A549 (cell line): ENCODE measurements at regions not wholly inside any gene's neighbourhood (a gene's known extent, or its start where the extent isn't known, plus 50 kb on each side); places are given as distances from the start of the nearest gene placed in this dataset.
"Not testable (repeated sequence)": the region's sequence is repeated elsewhere in the genome, so short reads cannot be mapped to it uniquely, and the experiment has no call there.

Source experiments
- ATAC-seq, 2 experiments: fragments of 200-7000 bp in 1 of 2; fragments of >200 bp in 1 of 2; cut with Nextera tagmentation in 1 of 2; cut with Tn5 transposase in 1 of 2; 3 replicates each; pipeline versions ENCODE4 v1.8.0 to v1.9.1; 2018 to 2020; ENCODE audit warnings: mild to moderate bottlenecking in 1 of 2, moderate library complexity in 1 of 2
- CTCF ChIA-PET: fragments of 300-600 bp; sonication (Branson Sonifier 250); formaldehyde crosslinking; extraction: SDS; loops from one replicate; lab custom pipeline; 2021; ENCODE audit warnings: antibody characterized with exemption, inconsistent platforms; lab: Yijun Ruan, JAX
- POLR2A ChIA-PET: fragments of 350-600 bp; formaldehyde crosslinking; extraction: SDS; loops from one replicate; lab custom pipeline; 2021; ENCODE audit warnings: antibody characterized with exemption, inconsistent platforms; lab: Yijun Ruan, JAX
- DNase-seq, 2 experiments: peaks; one replicate each; pipeline versions ENCODE4 v3.0.0 to v3.0.0-alpha.2; 2011 to 2016; ENCODE audit warnings: low read depth in 1 of 2, low spot score in 1 of 2
- FAIRE-seq: peaks from 2 replicates; lab custom pipeline; 2011; peaks lifted over from hg19 to GRCh38; lab: Jason Lieb, UNC
- H3K27ac ChIP-seq, 2 experiments: fragments of >200 bp; sonication (Bioruptor Twin); formaldehyde crosslinking; 3 replicates each; pipeline ENCODE4 v1.5.1; 2016 to 2017
- H3K4me1 ChIP-seq: fragments of >200 bp; sonication (Bioruptor Twin); formaldehyde crosslinking; 3 replicates; pipeline ENCODE4 v1.6.1; 2016
- H3K4me2 ChIP-seq: fragments of >200 bp; sonication (Bioruptor Twin); formaldehyde crosslinking; 3 replicates; pipeline ENCODE4 v1.6.1; 2016
- H3K4me3 ChIP-seq: fragments of >200 bp; sonication (Bioruptor Twin); formaldehyde crosslinking; 3 replicates; pipeline ENCODE4 v1.5.1; 2016
- H3K9me3 ChIP-seq: fragments of >200 bp; sonication (Bioruptor Twin); formaldehyde crosslinking; 3 replicates; pipeline ENCODE4 v1.6.1; 2016
- BHLHE40 ChIP-seq: IDR thresholded peaks from 2 replicates; pipeline ENCODE4 v1.6.1; 2012; ENCODE audit warnings: low read depth, low read length, inconsistent platforms
- EHMT2 ChIP-seq: fragments of 200-600 bp; sonication (generic); IDR thresholded peaks from 2 replicates; pipeline ENCODE4 v1.6.1; 2016; ENCODE audit warnings: antibody characterized with exemption, low read depth, mild to moderate bottlenecking, moderate library complexity
- ESRRA ChIP-seq: fragments of 150-350 bp; IDR thresholded peaks from 2 replicates; pipeline ENCODE4 v1.6.1; 2014; ENCODE audit warnings: mild to moderate bottlenecking, low read length, borderline replicate concordance
- FOXS1 ChIP-seq: fragments of 250-450 bp; sonication (Bioruptor Pico); IDR thresholded peaks from 2 replicates; pipeline ENCODE4 v1.5.0; 2020; ENCODE audit warnings: mild to moderate bottlenecking, moderate library complexity
- HEYL ChIP-seq: fragments of 250-450 bp; sonication (Bioruptor Pico); IDR thresholded peaks from 2 replicates; pipeline ENCODE4 v1.8.0; 2021; ENCODE audit warnings: mild to moderate bottlenecking, moderate library complexity
- HOXA7 ChIP-seq: fragments of 250-450 bp; sonication (Bioruptor Pico); IDR thresholded peaks from 2 replicates; pipeline ENCODE4 v1.5.0; 2020; ENCODE audit warnings: mild to moderate bottlenecking, moderate library complexity
- KDM1A ChIP-seq: fragments of 200-600 bp; sonication (generic); IDR thresholded peaks from 2 replicates; pipeline ENCODE4 v1.6.1; 2016; ENCODE audit warnings: low read depth, mild to moderate bottlenecking
- MAFK ChIP-seq: fragments of 450-650 bp; IDR thresholded peaks from 2 replicates; pipeline ENCODE4 v1.6.1; 2014; ENCODE audit not compliant: partially characterized antibody
- MAZ ChIP-seq: fragments of 150-350 bp; IDR thresholded peaks from 2 replicates; pipeline ENCODE4 v1.6.1; 2014; ENCODE audit warnings: antibody characterized with exemption, low read depth, low read length, borderline replicate concordance
- NFE2L2 ChIP-seq: fragments of 150-350 bp; conservative IDR thresholded peaks from 2 replicates; pipeline ENCODE4 v1.6.1; 2014; ENCODE audit warnings: low read length
- PHF8 ChIP-seq: fragments of 200-600 bp; sonication (generic); IDR thresholded peaks from 2 replicates; pipeline ENCODE4 v1.6.1; 2016; ENCODE audit warnings: low read depth, mild to moderate bottlenecking, antibody characterized with exemption, moderate library complexity, borderline replicate concordance
- POLR2AphosphoS2 ChIP-seq: conservative IDR thresholded peaks from 2 replicates; pipeline ENCODE4 v1.6.1; 2012; ENCODE audit warnings: low read length, improper control_type of control experiment, inconsistent platforms
- RAD21 ChIP-seq, 2 experiments: fragments of >200 bp in 1 of 2; sonication (Bioruptor Twin) in 1 of 2; formaldehyde crosslinking in 1 of 2; IDR thresholded peaks in 1 of 2; conservative IDR thresholded peaks in 1 of 2; 2 replicates in 1 of 2; 3 replicates in 1 of 2; pipeline ENCODE4 v1.6.1; 2012 to 2018; ENCODE audit warnings: inconsistent platforms in 1 of 2
- SREBF2 ChIP-seq: fragments of 450-650 bp; IDR thresholded peaks from 2 replicates; pipeline ENCODE4 v1.6.1; 2014; ENCODE audit warnings: mild to moderate bottlenecking, moderate library complexity
- WGBS: methylation state at CpG from one replicate; pipeline ENCODE4 v1.1.6; 2017; ENCODE audit errors: missing lambda C conversion rate; 5-methylcytosine and 5-hydroxymethylcytosine counted together
- TF ChIP-seq, protein P1 (sequence below): fragments of 200-600 bp; sonication (generic); IDR thresholded peaks from 2 replicates; pipeline ENCODE4 v1.6.1; 2016; ENCODE audit warnings: antibody characterized with exemption, mild to moderate bottlenecking, moderate library complexity
- TF ChIP-seq, protein P2 (sequence below): fragments of 150-350 bp; IDR thresholded peaks from 2 replicates; pipeline ENCODE4 v1.6.1; 2014; ENCODE audit warnings: low read depth, mild to moderate bottlenecking, low read length
- TF ChIP-seq, protein P3 (sequence below): IDR thresholded peaks from 2 replicates; pipeline ENCODE4 v1.6.1; 2012
- TF ChIP-seq, protein P4 (sequence below): IDR thresholded peaks from 2 replicates; pipeline ENCODE4 v1.6.1; 2012; ENCODE audit warnings: low read depth, borderline replicate concordance

DNA sequence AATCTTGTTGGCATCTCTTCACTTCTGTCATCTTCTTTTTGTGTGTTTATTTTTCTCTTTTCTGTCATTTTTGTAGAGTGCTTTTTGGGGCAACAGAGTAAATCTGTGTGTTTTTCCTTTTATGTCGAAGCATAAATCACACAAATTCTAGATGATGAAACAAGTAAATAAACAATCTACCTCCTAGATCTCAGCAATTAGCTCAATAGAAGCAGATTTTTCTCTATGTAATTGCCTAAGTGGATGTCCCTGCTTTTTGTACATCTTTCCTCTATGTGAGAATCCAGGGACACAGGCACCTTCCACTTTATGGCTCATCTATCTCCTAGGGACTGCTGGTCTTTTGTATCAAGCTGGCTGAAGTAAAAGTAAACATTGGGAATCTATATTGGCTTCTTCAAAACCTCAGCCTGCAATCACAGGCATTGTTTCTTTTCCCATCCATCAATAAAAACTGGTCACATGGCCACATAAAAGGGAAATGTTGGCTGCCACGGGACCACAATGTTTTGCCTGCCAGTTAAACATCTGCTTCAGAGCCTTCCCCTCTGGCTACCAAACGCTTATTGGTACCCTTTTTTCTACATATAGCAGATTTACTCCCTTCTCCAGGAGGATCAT lies 323.8 kb downstream of the LMO7 start:
- no peak for DNase-seq
- peaks cover 4% of the 10 kb centered on the region; the same call in 1 of the 3 replicates for H3K4me1 ChIP-seq
- H3K9me3 ChIP-seq: no peaks in the 10 kb centered on the region
- no peak for FAIRE-seq
- H3K4me3 ChIP-seq: no peak overlapping the region
- CTCF ChIA-PET: no interaction called here
- POLR2A ChIA-PET: no interaction called here
- ATAC-seq: no peak
- no peak overlapping the region for H3K27ac ChIP-seq
- TF ChIP-seq KDM1A: no peak
- no peak for TF ChIP-seq NFE2L2
- WGBS: 38% methylated on average over 3 of the region's 3 CpGs
- H3K4me2 ChIP-seq: no peak overlapping the region

DNA sequence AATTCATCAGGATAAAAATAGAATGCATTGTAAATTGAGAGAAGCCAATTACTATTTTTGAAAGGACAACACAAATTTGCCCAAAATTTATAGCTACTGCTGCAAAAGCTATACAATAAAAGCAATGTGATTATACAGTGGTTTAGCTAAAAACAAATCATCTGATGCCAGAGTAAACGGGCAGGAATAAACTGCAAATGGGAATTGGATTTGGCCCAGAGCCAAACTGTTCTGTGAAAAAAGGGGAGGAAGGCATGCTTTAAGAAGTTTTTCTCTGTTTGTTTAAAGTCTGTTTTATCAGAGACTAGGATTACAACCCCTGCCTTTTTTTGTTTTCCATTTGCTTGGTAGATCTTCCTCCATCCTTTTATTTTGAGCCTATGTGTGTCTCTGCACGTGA lies 317.5 kb downstream of the LMO7 start:
- ATAC-seq, POLR2A ChIA-PET, DNase-seq, H3K4me2 ChIP-seq, FAIRE-seq, H3K27ac ChIP-seq, H3K4me3 ChIP-seq, CTCF ChIA-PET, H3K4me1 ChIP-seq, H3K9me3 ChIP-seq: not testable (repeated sequence)
- WGBS: 54% methylated on average over 2 of the region's 2 CpGs

DNA sequence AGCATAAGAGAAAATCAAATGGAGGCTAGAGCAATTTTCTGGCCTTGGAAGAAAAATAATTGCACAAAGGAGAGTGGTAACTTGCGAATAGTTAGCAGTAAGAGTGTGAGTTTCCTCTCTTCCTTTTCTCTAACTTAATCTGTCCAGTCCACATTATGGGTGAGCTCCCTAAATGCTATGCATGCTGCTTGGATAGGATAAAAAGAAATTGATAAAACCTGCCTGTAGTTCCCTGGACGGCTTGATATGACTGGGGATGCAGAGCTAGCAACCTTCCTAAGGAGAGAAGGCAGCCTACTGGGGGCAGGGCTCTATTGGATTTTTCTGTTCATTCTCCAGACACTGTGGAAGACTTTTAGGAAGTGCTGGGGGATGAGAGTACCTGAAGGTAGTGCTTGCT lies 311.3 kb downstream of the LMO7 start:
- WGBS: 70% methylated on average over 2 of the region's 2 CpGs
- FAIRE-seq: no peak
- no peak overlapping the region for H3K27ac ChIP-seq
- H3K4me2 ChIP-seq: no peak overlapping the region
- TF ChIP-seq, protein P1, sequence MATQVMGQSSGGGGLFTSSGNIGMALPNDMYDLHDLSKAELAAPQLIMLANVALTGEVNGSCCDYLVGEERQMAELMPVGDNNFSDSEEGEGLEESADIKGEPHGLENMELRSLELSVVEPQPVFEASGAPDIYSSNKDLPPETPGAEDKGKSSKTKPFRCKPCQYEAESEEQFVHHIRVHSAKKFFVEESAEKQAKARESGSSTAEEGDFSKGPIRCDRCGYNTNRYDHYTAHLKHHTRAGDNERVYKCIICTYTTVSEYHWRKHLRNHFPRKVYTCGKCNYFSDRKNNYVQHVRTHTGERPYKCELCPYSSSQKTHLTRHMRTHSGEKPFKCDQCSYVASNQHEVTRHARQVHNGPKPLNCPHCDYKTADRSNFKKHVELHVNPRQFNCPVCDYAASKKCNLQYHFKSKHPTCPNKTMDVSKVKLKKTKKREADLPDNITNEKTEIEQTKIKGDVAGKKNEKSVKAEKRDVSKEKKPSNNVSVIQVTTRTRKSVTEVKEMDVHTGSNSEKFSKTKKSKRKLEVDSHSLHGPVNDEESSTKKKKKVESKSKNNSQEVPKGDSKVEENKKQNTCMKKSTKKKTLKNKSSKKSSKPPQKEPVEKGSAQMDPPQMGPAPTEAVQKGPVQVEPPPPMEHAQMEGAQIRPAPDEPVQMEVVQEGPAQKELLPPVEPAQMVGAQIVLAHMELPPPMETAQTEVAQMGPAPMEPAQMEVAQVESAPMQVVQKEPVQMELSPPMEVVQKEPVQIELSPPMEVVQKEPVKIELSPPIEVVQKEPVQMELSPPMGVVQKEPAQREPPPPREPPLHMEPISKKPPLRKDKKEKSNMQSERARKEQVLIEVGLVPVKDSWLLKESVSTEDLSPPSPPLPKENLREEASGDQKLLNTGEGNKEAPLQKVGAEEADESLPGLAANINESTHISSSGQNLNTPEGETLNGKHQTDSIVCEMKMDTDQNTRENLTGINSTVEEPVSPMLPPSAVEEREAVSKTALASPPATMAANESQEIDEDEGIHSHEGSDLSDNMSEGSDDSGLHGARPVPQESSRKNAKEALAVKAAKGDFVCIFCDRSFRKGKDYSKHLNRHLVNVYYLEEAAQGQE: no peak
- no peak for TF ChIP-seq POLR2AphosphoS2
- TF ChIP-seq, protein P2, sequence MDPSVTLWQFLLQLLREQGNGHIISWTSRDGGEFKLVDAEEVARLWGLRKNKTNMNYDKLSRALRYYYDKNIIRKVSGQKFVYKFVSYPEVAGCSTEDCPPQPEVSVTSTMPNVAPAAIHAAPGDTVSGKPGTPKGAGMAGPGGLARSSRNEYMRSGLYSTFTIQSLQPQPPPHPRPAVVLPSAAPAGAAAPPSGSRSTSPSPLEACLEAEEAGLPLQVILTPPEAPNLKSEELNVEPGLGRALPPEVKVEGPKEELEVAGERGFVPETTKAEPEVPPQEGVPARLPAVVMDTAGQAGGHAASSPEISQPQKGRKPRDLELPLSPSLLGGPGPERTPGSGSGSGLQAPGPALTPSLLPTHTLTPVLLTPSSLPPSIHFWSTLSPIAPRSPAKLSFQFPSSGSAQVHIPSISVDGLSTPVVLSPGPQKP: no peak
- no peak for ATAC-seq
- no peak overlapping the region for H3K4me3 ChIP-seq
- CTCF ChIA-PET: no interaction called here
- no peaks in the 10 kb centered on the region for H3K9me3 ChIP-seq
- POLR2A ChIA-PET: no interaction called here
- H3K4me1 ChIP-seq: no peaks in the 10 kb centered on the region
- DNase-seq: no peak

DNA sequence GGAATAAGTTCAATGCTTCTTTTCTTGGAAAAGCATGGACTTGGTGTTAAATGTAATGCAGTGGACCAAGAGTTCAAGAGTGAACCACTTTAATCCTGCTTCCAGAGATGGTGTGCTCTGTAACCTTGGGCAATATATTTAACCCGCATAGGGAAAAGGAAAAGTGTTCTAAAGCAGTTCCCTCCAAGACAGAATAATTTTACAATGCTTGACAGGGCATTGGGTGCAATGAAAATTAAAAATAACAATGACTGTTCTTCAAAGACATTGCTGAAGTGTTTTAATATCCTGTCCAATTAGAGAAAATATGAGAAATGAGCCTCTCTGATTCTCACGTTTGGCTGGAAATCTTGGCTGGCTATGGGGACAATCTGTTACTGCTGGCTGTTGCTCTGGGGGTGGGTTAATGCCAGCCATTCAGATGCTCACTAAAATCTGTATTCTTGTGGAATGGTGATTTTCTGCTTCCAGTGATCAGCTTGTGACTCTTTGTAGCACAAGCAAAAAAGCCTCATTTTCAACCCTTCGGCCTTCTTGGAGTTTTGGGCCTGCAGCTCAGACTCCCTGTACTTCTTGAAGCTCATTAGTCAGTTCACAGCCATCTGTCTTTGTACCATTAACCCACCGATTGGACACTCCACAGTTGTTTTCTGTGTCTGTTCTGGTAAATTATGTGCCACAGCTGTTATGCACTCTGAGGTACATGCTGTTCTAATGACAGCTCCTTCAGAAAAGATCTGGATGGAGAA lies 310.6 kb downstream of the LMO7 start:
- no peaks in the 10 kb centered on the region for H3K4me1 ChIP-seq
- DNase-seq (no peak), ATAC-seq (no peak), FAIRE-seq (no peak)
- ChIA-PET CTCF (no interaction called here), POLR2A (no interaction called here)
- no peak overlapping the region for H3K4me2 ChIP-seq
- no peaks in the 10 kb centered on the region for H3K9me3 ChIP-seq
- no peak overlapping the region for H3K27ac ChIP-seq
- WGBS: 73% methylated on average over 4 of the region's 4 CpGs
- TF ChIP-seq PHF8: no peak
- TF ChIP-seq FOXS1: no peak
- TF ChIP-seq RAD21 (conservative IDR thresholded peaks at IDR 0.05 in 1 of 2, IDR thresholded peaks at IDR 0.05 in 1 of 2): no peak
- TF ChIP-seq EHMT2: no peak
- TF ChIP-seq, protein P3, sequence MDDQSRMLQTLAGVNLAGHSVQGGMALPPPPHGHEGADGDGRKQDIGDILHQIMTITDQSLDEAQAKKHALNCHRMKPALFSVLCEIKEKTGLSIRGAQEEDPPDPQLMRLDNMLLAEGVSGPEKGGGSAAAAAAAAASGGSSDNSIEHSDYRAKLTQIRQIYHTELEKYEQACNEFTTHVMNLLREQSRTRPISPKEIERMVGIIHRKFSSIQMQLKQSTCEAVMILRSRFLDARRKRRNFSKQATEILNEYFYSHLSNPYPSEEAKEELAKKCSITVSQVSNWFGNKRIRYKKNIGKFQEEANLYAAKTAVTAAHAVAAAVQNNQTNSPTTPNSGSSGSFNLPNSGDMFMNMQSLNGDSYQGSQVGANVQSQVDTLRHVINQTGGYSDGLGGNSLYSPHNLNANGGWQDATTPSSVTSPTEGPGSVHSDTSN: no peak
- TF ChIP-seq ESRRA: no peak
- no peak for TF ChIP-seq MAFK
- TF ChIP-seq SREBF2: no peak
- TF ChIP-seq, protein P4, sequence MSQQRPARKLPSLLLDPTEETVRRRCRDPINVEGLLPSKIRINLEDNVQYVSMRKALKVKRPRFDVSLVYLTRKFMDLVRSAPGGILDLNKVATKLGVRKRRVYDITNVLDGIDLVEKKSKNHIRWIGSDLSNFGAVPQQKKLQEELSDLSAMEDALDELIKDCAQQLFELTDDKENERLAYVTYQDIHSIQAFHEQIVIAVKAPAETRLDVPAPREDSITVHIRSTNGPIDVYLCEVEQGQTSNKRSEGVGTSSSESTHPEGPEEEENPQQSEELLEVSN: no peak
- no peak for TF ChIP-seq MAZ
- TF ChIP-seq HOXA7 (CRISPR knock-in tag): no peak
- TF ChIP-seq, protein P2: no peak
- no peak for TF ChIP-seq BHLHE40
- TF ChIP-seq HEYL (CRISPR knock-in tag): no peak
- no peak overlapping the region for H3K4me3 ChIP-seq
